ENCODE measurements at regions not wholly inside any gene's neighbourhood (a gene's known extent, or its start where the extent isn't known, plus 50 kb on each side); places are given as distances from the start of the nearest gene placed in this dataset.

GRCh38 chr9:86754581-86755560 is 192.4 kb downstream of the GAS1 start:
- TF ChIP-seq, protein P1, sequence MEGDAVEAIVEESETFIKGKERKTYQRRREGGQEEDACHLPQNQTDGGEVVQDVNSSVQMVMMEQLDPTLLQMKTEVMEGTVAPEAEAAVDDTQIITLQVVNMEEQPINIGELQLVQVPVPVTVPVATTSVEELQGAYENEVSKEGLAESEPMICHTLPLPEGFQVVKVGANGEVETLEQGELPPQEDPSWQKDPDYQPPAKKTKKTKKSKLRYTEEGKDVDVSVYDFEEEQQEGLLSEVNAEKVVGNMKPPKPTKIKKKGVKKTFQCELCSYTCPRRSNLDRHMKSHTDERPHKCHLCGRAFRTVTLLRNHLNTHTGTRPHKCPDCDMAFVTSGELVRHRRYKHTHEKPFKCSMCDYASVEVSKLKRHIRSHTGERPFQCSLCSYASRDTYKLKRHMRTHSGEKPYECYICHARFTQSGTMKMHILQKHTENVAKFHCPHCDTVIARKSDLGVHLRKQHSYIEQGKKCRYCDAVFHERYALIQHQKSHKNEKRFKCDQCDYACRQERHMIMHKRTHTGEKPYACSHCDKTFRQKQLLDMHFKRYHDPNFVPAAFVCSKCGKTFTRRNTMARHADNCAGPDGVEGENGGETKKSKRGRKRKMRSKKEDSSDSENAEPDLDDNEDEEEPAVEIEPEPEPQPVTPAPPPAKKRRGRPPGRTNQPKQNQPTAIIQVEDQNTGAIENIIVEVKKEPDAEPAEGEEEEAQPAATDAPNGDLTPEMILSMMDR (conservative IDR thresholded peaks at IDR 0.05; ENCODE audit: low read length): no peak
- TF ChIP-seq EZH2phosphoT487 (IDR thresholded peaks at IDR 0.05; ENCODE audit: borderline replicate concordance): no peak

Data from Loucy (cell line).